Adrenal gland (tissue), 9 donors: ENCODE measurements at regions not wholly inside any gene's neighbourhood (a gene's known extent, or its start where the extent isn't known, plus 50 kb on each side); places are given as distances from the start of the nearest gene placed in this dataset.

Experiments used
- DNase-seq, 7 donors: peaks; one replicate each; pipeline ENCODE4 v3.0.0-alpha.2; 2019 to 2020
- H3K27ac ChIP-seq, 5 donors: fragments of 200-600 bp; sonication (generic) in 4 of 5; 1 replicate in 3 of 5; 2 replicates in 2 of 5; pipeline versions ENCODE4 v1.5.1 to v1.8.0; 2016 to 2020; ENCODE audit warnings: mild to moderate bottlenecking in 1 of 5
- H3K27me3 ChIP-seq: fragments of 200-600 bp; 2 replicates; pipeline ENCODE4 v1.8.0; 2021
- H3K36me3 ChIP-seq, 2 donors: fragments of 200-600 bp; replicated peaks in 1 of 2; 1 replicate in 1 of 2; 2 replicates in 1 of 2; pipeline versions ENCODE4 v1.5.1 to v1.8.0; 2018 to 2022
- H3K4me1 ChIP-seq, 2 donors: fragments of 200-600 bp; replicated peaks in 1 of 2; 1 replicate in 1 of 2; 2 replicates in 1 of 2; pipeline versions ENCODE4 v1.5.1 to v1.8.0; 2018 to 2021
- H3K4me3 ChIP-seq, 4 donors: fragments of 200-600 bp; sonication (generic) in 3 of 4; one replicate each; pipeline ENCODE4 v1.5.1; 2016 to 2018
- H3K9me3 ChIP-seq, 3 donors: fragments of 200-600 bp; sonication (generic) in 1 of 3; replicated peaks in 1 of 3; 1 replicate in 2 of 3; 2 replicates in 1 of 3; pipeline versions ENCODE4 v1.5.1 to v1.8.0; 2016 to 2021
- CTCF ChIP-seq, 6 experiments: fragments of 450-650 bp in 4 of 6; fragments of 200-600 bp in 2 of 6; sonication (generic) in 1 of 6; IDR thresholded peaks; 1 replicate in 5 of 6; 2 replicates in 1 of 6; pipeline versions ENCODE4 v1.5.1 to v1.8.0; 2016 to 2021; ENCODE audit warnings: antibody characterized with exemption in 6 of 6, mild to moderate bottlenecking in 2 of 6, moderate library complexity in 1 of 6
- POLR2A ChIP-seq, 2 donors: fragments of 450-650 bp; IDR thresholded peaks; one replicate each; pipeline ENCODE4 v1.6.1; 2017; ENCODE audit warnings: antibody characterized with exemption in 2 of 2, mild to moderate bottlenecking in 2 of 2, moderate library complexity in 1 of 2
- WGBS, 4 donors: extraction: QIAGEN DNeasy Blood & Tissue Kit in 2 of 4; methylation state at CpG; one replicate each; pipeline versions ENCODE4 v1.1.5 to v1.1.7; 2013 to 2017; 5-methylcytosine and 5-hydroxymethylcytosine counted together
- intact Hi-C, 2 donors: fragments of 100-400 bp; cut with DNase I; formaldehyde crosslinking; loops; one replicate each; pipeline versions ENCODE4 v1.14.1 to v1.15.0; 2022 to 2023
- donor health status: healthy with polysubstance abuse.
- donor health status: Bipolar disorder and iron deficiency.
- donor health status: DM: yes; HTN: yes; CAD: no.
- donor health status: DM: no; HTN: no; CAD: no.
- donor health status: DM: no; HTN: no; CAD: no.

GRCh38 chr13:89628567-89628966 lies 1718.9 kb upstream of the MIR17HG start:
- 77 to 88% (median 84%) methylated on average over 5 of the region's 5 CpGs for WGBS, 4 donors
- TF ChIP-seq CTCF (IDR thresholded peaks at IDR 0.05) (no peak), POLR2A (IDR thresholded peaks at IDR 0.05) (no peak)
- Histone ChIP-seq H3K4me1 (no peaks in the 10 kb centered on the region), H3K36me3 (no peaks in the 10 kb centered on the region), H3K27ac (peak overlapping the region in 1 of 5 donors; percentile 48), H3K9me3 (no peaks in the 10 kb centered on the region), H3K27me3 (no peaks in the 10 kb centered on the region), H3K4me3 (no peak overlapping the region)
- DNase-seq = no peak
- intact Hi-C loops = no loop called here

GRCh38 chr13:89650226-89650625 lies 1697.3 kb upstream of the MIR17HG start:
- Histone ChIP-seq H3K36me3 (no peaks in the 10 kb centered on the region), H3K9me3 (no peaks in the 10 kb centered on the region), H3K27me3 (no peaks in the 10 kb centered on the region), H3K4me3 (no peak overlapping the region), H3K4me1 (no peaks in the 10 kb centered on the region), H3K27ac (no peak overlapping the region)
- intact Hi-C loops = no loop called here
- WGBS, 4 donors = 84 to 100% (median 96%) methylated on average over 2 to 7 of the region's 7 CpGs
- no peak for TF ChIP-seq POLR2A (IDR thresholded peaks at IDR 0.05)
- no peak for TF ChIP-seq CTCF (IDR thresholded peaks at IDR 0.05)
- no peak for DNase-seq

GRCh38 chr13:89660752-89661151 lies 1686.7 kb upstream of the MIR17HG start:
- Histone ChIP-seq H3K27ac (no peak overlapping the region), H3K36me3 (no peaks in the 10 kb centered on the region), H3K4me1 (no peaks in the 10 kb centered on the region), H3K4me3 (no peak overlapping the region), H3K27me3 (no peaks in the 10 kb centered on the region), H3K9me3 (no peaks in the 10 kb centered on the region)
- no peak for DNase-seq
- intact Hi-C loops = no loop called here
- TF ChIP-seq CTCF (IDR thresholded peaks at IDR 0.05) (no peak), POLR2A (IDR thresholded peaks at IDR 0.05) (no peak)

- H3K4me3 ChIP-seq = no peak overlapping the region
- no peaks in the 10 kb centered on the region for H3K27me3 ChIP-seq
- no peaks in the 10 kb centered on the region for H3K4me1 ChIP-seq
- intact Hi-C loops = no loop called here
- H3K36me3 ChIP-seq = no peaks in the 10 kb centered on the region
- WGBS, 4 donors = 78 to 82% (median 79%) methylated on average over 3 of the region's 3 CpGs
- DNase-seq = no peak
- no peaks in the 10 kb centered on the region for H3K9me3 ChIP-seq
- TF ChIP-seq CTCF (IDR thresholded peaks at IDR 0.05) = no peak
- no peak for TF ChIP-seq POLR2A (IDR thresholded peaks at IDR 0.05)
- no peak overlapping the region for H3K27ac ChIP-seq
These were observed 1673.6 kb upstream of the MIR17HG start for GRCh38 chr13:89673789-89674311.
